ENCODE measurements at regions not wholly inside any gene's neighbourhood (a gene's known extent, or its start where the extent isn't known, plus 50 kb on each side); places are given as distances from the start of the nearest gene placed in this dataset.
A peak's percentile ranks its signal among the peaks of the same experiment; 100 is the strongest.
"Not testable (repeated sequence)": the region's sequence is repeated elsewhere in the genome, so short reads cannot be mapped to it uniquely, and the experiment has no call there.

- no peaks in the 10 kb centered on the region for H3K9me3 Mint-ChIP-seq
- DNase-seq, result no peak
- no peaks in the 10 kb centered on the region for H3K4me1 Mint-ChIP-seq
- H3K27ac Mint-ChIP-seq, result no peak overlapping the region
- H3K27me3 Mint-ChIP-seq, result peaks cover 3% of the 10 kb centered on the region
- H3K36me3 Mint-ChIP-seq (ENCODE audit: low read depth), result no peaks in the 10 kb centered on the region
- no peak for ATAC-seq
- no peak overlapping the region for H3K4me3 Mint-ChIP-seq
Measured at GRCh38 chr4:52367282-52367830, 291.7 kb downstream of the USP46 start.

- Mint-ChIP-seq H3K36me3 (ENCODE audit: low read depth) (no peaks in the 10 kb centered on the region), H3K27ac (no peak overlapping the region), H3K9me3 (no peaks in the 10 kb centered on the region), H3K4me1 (no peaks in the 10 kb centered on the region), H3K4me3 (no peak overlapping the region), H3K27me3 (peaks cover 3% of the 10 kb centered on the region)
- no peak for DNase-seq
- ATAC-seq, result no peak
Measured at GRCh38 chr4:52368895-52369294, 290.2 kb downstream of the USP46 start.

- Mint-ChIP-seq H3K4me3 (no peak overlapping the region), H3K36me3 (ENCODE audit: low read depth) (no peaks in the 10 kb centered on the region), H3K4me1 (no peaks in the 10 kb centered on the region), H3K27ac (no peak overlapping the region), H3K27me3 (peaks cover 3% of the 10 kb centered on the region), H3K9me3 (no peaks in the 10 kb centered on the region)
- DNase-seq, result no peak
- no peak for ATAC-seq
Measured at GRCh38 chr4:52369649-52370048, 289.5 kb downstream of the USP46 start.

- no peaks in the 10 kb centered on the region for H3K9me3 Mint-ChIP-seq
- no peaks in the 10 kb centered on the region for H3K4me1 Mint-ChIP-seq
- no peak overlapping the region for H3K4me3 Mint-ChIP-seq
- H3K27me3 Mint-ChIP-seq, result peaks cover 3% of the 10 kb centered on the region
- no peak for ATAC-seq
- no peak overlapping the region for H3K27ac Mint-ChIP-seq
- DNase-seq, result no peak
- no peaks in the 10 kb centered on the region for H3K36me3 Mint-ChIP-seq (ENCODE audit: low read depth)
Measured at GRCh38 chr4:52370576-52370975, 288.5 kb downstream of the USP46 start.

- no peaks in the 10 kb centered on the region for H3K9me3 Mint-ChIP-seq
- no peak overlapping the region for H3K4me3 Mint-ChIP-seq
- H3K27ac Mint-ChIP-seq, result no peak overlapping the region
- H3K4me1 Mint-ChIP-seq, result no peaks in the 10 kb centered on the region
- no peak for DNase-seq
- no peaks in the 10 kb centered on the region for H3K36me3 Mint-ChIP-seq (ENCODE audit: low read depth)
- H3K27me3 Mint-ChIP-seq, result peaks cover 3% of the 10 kb centered on the region
- ATAC-seq, result no peak
Measured at GRCh38 chr4:52371841-52372240, 287.3 kb downstream of the USP46 start.

GRCh38 chr4:52372269-52372668, 286.8 kb downstream of the USP46 start:
- H3K27me3 Mint-ChIP-seq, result peaks cover 3% of the 10 kb centered on the region

GRCh38 chr4:52372747-52373146, 286.4 kb downstream of the USP46 start:
- no peaks in the 10 kb centered on the region for H3K9me3 Mint-ChIP-seq
- peaks cover 3% of the 10 kb centered on the region for H3K27me3 Mint-ChIP-seq
- H3K4me3 Mint-ChIP-seq, result no peak overlapping the region
- no peaks in the 10 kb centered on the region for H3K36me3 Mint-ChIP-seq (ENCODE audit: low read depth)
- ATAC-seq (no peak), DNase-seq (no peak)
- no peaks in the 10 kb centered on the region for H3K4me1 Mint-ChIP-seq
- H3K27ac Mint-ChIP-seq, result no peak overlapping the region

More at GRCh38 chr4:52372269-52372668, 286.8 kb downstream of the USP46 start:
- no peaks in the 10 kb centered on the region for H3K4me1 Mint-ChIP-seq
- ATAC-seq (no peak), DNase-seq (no peak)
- H3K36me3 Mint-ChIP-seq (ENCODE audit: low read depth), result no peaks in the 10 kb centered on the region
- no peak overlapping the region for H3K4me3 Mint-ChIP-seq
- no peak overlapping the region for H3K27ac Mint-ChIP-seq
- no peaks in the 10 kb centered on the region for H3K9me3 Mint-ChIP-seq

DNA sequence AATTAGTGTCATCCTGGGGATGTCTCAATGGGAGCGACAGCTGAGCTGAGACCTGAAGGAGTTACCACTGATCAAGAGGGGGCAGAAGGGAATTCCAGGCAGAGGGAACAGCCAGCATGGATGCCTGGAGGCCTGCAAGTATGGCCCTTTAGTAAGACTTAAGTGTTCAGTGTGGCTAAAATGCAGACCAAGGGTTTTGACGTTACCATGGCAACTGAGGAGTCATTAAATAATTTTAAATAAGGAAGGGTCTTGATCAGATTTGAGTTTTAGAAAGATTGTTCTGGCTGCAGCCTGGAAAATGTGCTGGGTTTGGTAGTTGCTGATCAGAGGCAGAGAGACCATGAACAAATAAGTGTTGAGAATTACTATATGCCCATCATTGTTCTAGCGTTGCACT, 285.5 kb downstream of the USP46 start:
- Mint-ChIP-seq H3K36me3 (ENCODE audit: low read depth) (no peaks in the 10 kb centered on the region), H3K27me3 (peaks cover 8% of the 10 kb centered on the region), H3K9me3 (no peaks in the 10 kb centered on the region), H3K4me1 (no peaks in the 10 kb centered on the region), H3K4me3 (no peak overlapping the region), H3K27ac (no peak overlapping the region)
- no peak for DNase-seq
- ATAC-seq, result no peak

DNA sequence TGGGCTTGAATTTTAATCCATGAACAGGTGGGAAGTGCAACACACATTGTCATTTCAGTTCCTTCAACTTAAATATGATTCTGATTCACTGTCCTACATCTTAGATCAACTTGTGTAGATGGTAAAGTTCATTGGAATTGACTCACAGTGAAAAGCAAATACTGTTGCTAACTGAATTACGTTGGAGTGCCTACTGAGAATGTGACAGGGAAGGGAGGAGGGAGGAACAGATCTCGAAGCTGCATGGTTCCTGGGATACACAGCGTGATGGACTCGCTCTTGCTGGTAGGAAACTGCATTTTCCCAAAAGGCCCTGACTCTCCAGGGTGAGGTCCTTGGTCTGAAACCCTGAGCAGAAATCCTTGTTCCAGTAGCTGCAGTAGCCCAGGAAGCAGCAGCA, 284.2 kb downstream of the USP46 start:
- DNase-seq (no peak), ATAC-seq (no peak)
- Mint-ChIP-seq H3K36me3 (ENCODE audit: low read depth) (no peaks in the 10 kb centered on the region), H3K27me3 (peaks cover 10% of the 10 kb centered on the region), H3K4me3 (no peak overlapping the region), H3K27ac (no peak overlapping the region), H3K9me3 (no peaks in the 10 kb centered on the region), H3K4me1 (no peaks in the 10 kb centered on the region)

DNA sequence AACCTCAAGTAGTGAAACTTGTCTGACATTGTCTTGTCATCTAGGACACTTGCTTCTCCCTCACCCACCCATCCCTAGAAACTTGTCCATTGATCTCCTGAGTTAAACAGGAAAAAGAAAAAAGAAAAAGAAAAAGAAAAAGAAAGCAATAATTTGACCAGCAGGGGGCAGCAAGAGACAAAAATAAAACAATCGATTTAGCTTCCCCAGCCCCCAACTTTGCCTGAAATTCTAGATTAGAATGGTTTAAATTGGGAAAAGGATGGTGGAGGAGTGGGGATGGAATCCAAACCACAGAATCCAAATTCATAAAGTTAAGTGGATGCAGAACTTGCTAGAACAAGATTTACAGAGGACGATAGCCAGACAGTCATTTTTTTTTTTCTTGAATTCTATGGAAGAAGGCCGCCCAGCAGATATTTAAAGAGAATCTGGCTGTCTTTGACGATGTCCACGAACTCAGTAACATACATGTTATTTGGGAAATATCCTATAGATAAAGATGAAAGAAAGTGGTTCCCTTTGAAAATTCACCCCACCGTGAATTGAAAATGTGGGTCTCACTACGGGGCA, 282.9 kb downstream of the USP46 start:
- no peaks in the 10 kb centered on the region for H3K9me3 Mint-ChIP-seq

DNA sequence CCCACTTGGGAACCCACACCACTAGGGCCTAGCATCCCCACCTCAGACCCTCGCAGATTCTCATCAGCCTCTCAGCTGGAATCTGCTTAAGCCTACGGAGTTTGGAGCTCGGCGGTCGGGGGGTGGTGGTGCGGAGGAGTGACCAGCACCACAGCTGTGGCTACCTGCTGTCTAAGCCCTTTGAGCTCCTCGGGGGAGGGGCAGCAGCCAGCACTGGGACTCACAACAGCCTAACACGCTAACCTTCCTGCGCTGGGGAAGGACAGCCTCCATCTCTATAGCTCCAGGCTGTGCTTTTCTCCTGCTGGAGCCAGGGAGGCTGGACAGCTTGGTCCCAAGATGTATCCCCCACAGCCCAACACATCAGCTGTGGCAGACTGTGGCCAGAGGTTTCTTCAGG, 281.5 kb downstream of the USP46 start:
- Mint-ChIP-seq H3K4me3 (no peak overlapping the region), H3K36me3 (ENCODE audit: low read depth) (no peaks in the 10 kb centered on the region), H3K9me3 (no peaks in the 10 kb centered on the region), H3K27ac (no peak overlapping the region), H3K4me1 (no peaks in the 10 kb centered on the region), H3K27me3 (peaks cover 8% of the 10 kb centered on the region)
- DNase-seq (no peak), ATAC-seq (no peak)

More for the DNA sequence above, 282.9 kb downstream of the USP46 start:
- Mint-ChIP-seq H3K36me3 (ENCODE audit: low read depth) (no peaks in the 10 kb centered on the region), H3K27me3 (peaks cover 11% of the 10 kb centered on the region), H3K4me1 (no peaks in the 10 kb centered on the region), H3K4me3 (no peak overlapping the region), H3K27ac (no peak overlapping the region)
- no peak for ATAC-seq
- peak; percentile 4 for DNase-seq

DNA sequence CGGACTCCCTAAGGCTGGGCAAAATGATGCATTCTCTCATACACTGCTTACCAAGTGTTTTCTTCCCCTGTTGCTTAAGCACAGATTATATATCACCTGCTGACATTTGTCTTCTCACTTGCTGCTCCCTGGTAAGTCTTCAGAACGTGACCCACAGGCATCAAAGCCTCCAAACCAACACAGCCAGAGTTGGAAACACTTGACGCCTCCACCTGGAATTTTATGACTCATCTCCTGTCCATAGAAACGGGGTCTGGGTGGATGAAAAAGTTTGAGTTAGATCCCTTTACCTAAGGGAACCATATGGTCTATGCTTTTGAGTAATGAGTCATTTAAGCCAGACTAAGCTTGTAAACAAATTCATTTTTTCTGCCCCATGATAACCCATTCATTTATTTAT, 251.6 kb downstream of the USP46 start:
- no peak overlapping the region for H3K4me3 Mint-ChIP-seq
- ATAC-seq (no peak), DNase-seq (no peak)
- H3K27ac Mint-ChIP-seq, result no peak overlapping the region
- H3K4me1 Mint-ChIP-seq, result no peaks in the 10 kb centered on the region
- peaks cover 16% of the 10 kb centered on the region for H3K9me3 Mint-ChIP-seq
- H3K36me3 Mint-ChIP-seq (ENCODE audit: low read depth), result no peaks in the 10 kb centered on the region
- H3K27me3 Mint-ChIP-seq, result no peaks in the 10 kb centered on the region

DNA sequence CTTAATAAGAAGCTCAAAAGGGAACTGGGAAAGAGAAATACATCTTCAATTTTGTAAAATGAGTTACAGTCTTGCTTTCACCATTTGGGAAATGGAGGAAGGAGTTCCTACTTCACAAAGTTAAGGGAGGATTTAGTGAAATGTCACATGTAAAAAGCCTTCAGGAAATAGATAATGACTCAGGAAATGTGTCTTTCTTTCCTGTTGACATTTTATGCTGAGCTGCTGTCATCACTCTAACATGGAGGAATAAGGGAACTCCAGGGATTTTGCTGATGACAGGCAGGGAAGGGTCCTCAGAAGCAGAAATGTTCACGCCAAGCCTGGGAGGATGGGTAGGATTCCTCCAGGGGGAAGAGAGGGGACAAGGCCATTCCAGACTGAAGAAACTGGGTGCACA, 251.1 kb downstream of the USP46 start:
- no peak overlapping the region for H3K27ac Mint-ChIP-seq
- peaks cover 1% of the 10 kb centered on the region for H3K27me3 Mint-ChIP-seq
- H3K4me1 Mint-ChIP-seq, result no peaks in the 10 kb centered on the region
- H3K4me3 Mint-ChIP-seq, result no peak overlapping the region
- no peaks in the 10 kb centered on the region for H3K36me3 Mint-ChIP-seq (ENCODE audit: low read depth)
- DNase-seq (no peak), ATAC-seq (no peak)
- peaks cover 16% of the 10 kb centered on the region for H3K9me3 Mint-ChIP-seq

DNA sequence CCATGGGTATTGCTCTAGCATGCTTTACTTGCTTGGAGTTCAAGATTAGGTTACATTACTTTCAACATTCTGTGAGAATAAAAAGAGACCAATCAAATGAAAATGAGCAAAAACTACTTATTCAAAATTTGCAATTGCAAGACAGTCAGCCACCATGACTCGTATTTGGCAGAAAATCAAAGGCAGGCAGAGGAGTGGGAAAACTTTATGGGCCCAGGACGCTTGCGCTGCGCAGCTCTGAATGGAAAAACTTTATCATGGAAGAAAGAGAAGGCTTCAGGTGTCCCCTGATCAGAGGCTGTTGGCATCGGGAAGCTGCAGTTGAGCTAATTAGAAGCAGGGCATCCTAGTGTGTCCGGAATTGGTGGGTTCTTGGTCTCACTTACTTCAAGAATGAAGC, 250.6 kb downstream of the USP46 start:
- Mint-ChIP-seq H3K4me1 (no peaks in the 10 kb centered on the region), H3K27me3 (peaks cover 1% of the 10 kb centered on the region), H3K4me3 (no peak overlapping the region), H3K36me3 (ENCODE audit: low read depth) (no peaks in the 10 kb centered on the region), H3K27ac (no peak overlapping the region), H3K9me3 (peaks cover 16% of the 10 kb centered on the region)
- no peak for ATAC-seq
- DNase-seq, result no peak

DNA sequence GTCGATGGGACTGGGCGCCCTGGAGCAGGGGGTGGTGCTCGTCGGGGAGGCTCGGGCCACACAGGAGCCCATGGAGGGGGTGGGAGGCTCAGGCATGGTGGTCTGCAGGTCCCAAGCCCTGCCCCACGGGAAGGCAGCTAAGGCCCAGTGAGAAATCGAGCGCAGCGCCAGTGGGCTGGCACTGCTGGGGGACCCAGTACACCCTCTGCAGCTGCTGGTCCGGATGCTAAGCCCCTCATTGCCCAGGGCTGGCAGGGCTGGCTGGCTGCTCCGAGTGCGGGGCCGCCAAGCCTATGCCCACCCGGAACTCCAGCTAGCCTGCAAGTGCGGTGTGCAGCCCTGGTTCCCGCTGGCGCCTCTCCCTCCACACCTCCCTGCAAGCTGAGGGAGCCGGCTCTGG, 249.3 kb downstream of the USP46 start:
- not testable (repeated sequence) for H3K4me1 Mint-ChIP-seq; DNase-seq; H3K36me3 Mint-ChIP-seq (ENCODE audit: low read depth); H3K4me3 Mint-ChIP-seq; H3K27ac Mint-ChIP-seq; ATAC-seq; H3K27me3 Mint-ChIP-seq
- peaks cover 16% of the 10 kb centered on the region for H3K9me3 Mint-ChIP-seq

DNA sequence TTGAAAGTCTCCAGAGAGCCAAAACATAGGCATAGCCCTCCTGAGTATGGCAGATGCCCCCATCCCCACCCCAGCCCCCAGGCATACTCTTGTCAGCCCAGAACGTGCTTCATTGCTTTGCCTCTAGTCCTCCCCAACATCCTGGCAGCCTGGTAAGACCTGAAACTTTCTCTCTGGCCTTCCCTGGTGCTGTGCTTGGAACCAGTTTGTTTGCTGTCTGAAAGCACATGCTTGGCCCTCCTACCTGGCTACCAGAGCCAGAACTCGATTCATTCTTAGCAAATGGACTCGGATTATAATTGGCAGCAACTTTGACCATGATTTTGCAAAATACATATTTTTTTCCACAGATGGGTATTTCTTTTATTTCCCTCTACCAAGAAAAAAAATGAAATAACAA, 248.1 kb downstream of the USP46 start:
- peaks cover 1% of the 10 kb centered on the region for H3K27me3 Mint-ChIP-seq
- no peak overlapping the region for H3K27ac Mint-ChIP-seq
- H3K4me1 Mint-ChIP-seq, result no peaks in the 10 kb centered on the region
- peaks cover 16% of the 10 kb centered on the region for H3K9me3 Mint-ChIP-seq
- H3K4me3 Mint-ChIP-seq, result no peak overlapping the region
- DNase-seq, result no peak
- no peaks in the 10 kb centered on the region for H3K36me3 Mint-ChIP-seq (ENCODE audit: low read depth)
- ATAC-seq, result no peak
